ENCODE measurements at regions not wholly inside any gene's neighbourhood (a gene's known extent, or its start where the extent isn't known, plus 50 kb on each side); places are given as distances from the start of the nearest gene placed in this dataset.

DNA sequence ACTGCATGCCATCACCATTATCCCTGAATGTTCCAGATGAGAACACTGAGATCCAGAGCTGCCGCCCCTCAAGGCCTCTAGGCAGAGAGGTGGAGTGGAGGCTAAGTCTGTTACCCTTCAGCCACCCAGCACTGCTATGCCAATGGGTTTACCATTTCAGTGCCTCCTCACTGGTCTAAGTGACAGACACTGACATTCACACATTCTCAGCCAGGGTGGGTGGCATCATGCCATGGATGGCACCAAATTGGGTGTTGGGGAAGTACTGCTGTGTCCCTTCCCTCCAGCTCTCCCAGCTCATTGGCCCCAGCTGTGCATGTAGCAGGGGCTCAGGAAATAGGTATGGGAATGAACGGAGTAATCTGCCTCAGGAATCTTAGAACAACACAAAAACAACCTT lies 96.8 kb upstream of the PLET1 start:
- no peak for DNase-seq

DNA sequence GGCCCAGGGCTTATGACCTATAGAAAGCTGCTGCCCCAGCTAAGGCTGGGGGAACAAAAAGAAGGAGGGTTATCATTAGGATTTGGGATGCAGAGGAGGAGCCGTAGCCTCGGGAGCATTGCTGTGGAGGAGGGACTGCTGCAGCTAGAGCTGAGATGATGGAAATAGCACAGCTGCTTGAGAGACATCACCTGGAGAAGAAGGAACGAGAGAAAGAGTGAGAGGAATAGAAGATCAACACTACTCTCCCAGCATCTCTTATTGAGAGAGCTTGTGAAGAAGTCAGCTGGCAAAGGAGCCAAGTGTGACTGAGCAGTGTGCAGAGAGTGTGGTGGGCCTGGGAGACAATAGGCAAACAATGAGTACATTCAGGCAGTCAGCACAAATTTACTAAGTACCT lies 100.7 kb upstream of the PLET1 start:
- no peak for DNase-seq

DNA sequence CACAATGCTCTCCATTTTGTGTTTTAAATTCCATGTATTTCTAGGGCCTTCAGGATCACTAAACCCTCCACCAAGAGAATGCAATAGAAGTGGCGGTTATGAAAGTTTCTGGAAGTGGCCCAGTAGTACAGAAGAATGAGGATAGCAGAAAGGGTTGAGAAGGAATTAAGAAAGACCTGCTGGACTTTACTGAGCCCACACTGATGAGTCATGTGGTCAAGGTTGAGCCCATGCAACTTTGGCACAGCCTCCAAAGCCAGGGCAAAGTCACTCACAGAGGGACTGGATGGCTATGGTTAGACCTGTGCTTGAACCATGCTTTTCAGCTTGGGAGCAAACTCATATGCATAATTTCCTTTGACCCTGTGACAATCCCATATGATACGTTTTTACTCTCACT lies 102.9 kb upstream of the PLET1 start:
- no peak for DNase-seq

DNA sequence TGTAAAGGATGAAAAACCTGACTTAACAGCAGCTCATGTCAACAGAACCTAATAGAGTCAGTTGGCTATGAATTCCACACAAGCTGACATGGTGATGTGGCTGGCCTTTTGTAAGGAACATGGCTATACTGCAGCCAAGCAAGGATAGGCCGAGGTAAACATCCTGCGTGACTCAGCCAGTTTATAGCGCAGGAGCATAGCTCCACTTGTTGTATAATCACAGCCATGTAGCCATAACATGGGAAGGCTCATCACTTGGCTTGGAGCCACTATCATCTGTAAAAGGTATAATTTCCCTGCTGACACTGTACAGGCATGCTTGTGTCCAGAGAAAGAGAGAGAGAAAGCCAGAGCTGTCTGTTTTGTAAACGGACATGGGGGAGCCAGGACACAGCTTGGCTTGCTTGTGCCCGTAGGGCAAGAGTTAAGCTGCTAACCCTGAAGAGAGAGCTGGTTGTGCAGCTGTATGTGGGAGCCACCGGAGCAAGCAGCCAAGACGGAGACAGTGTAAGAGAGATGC lies 104.4 kb upstream of the PLET1 start:
- DNase-seq = no peak

DNA sequence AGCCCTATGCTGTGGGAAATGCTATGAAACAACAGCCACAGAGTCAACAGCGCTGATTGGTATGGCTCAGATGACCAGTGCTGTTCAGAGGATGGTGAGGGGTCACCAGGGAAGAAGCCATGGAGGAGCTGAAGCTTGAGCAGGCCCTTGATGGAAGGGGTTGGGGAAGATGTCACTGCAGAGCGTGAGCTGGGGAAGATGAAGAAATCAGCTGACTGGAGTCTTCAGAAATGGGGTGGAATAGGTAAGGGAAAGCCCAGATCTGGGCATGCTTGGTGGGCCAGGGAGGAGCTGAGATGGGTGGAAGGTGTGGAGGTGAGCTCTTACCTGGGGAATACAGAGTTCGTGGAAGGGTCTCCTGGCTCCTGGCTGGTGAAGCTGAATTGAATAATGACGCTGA lies 105.4 kb upstream of the PLET1 start:
- DNase-seq = no peak

DNA sequence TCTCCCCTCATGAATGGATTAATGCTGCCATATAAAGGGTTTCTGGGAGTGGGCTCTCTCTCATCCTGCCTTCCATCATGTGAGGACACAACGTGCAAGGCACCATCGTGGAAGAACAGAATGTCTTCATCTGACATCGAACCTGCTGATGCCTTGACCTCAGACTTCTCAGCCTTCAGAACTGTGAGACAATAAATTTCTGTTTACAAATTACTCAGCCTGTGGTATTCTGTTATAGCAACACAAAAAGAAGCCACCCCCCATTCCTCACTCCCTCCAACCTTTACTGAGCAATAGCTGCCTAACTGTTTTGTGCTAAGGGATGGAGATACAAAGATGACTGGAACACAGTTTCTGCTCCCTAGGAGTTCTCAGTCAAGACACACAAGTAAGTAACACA lies 106.1 kb upstream of the PLET1 start:
- no peak for DNase-seq

DNA sequence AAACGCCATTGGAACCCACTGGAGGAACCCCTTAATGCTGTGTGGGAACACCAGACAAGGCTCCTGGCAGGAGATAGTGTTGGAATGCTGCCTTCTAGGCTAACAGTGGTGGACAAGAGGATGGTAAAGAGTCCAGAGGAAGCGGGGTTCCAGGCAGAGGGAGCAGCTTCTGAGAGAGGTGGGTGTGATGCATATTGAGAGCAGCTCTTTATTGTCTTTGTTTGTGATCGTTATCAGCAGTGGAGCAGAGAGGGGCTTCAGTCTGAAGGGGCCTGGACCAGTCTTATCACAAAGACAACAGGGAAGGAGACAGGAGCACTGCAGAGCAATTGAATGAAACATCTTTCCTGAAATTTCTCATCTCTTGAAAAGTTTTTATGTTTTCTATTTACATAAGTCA lies 106.8 kb upstream of the PLET1 start:
- no peak for DNase-seq

DNA sequence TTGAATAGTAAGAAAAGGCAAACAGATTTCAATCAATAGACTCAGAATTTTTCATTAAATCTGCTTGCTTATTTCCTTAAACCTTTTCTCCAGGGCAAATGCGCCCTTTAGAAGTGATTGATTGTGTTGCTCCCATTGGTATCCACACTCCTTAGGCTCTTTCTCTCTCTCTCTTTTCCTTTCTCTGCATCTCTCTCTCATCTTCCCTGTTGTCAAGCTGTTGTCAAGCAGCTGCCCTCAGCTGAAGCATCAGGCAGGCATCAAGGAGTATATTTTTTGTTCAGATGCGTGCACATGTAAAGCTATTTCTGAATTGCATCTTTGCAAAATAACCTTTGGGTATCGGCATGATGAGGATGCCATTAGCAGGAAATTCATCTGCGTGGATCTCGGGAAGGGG lies 107.2 kb upstream of the PLET1 start:
- no peak for DNase-seq

DNA sequence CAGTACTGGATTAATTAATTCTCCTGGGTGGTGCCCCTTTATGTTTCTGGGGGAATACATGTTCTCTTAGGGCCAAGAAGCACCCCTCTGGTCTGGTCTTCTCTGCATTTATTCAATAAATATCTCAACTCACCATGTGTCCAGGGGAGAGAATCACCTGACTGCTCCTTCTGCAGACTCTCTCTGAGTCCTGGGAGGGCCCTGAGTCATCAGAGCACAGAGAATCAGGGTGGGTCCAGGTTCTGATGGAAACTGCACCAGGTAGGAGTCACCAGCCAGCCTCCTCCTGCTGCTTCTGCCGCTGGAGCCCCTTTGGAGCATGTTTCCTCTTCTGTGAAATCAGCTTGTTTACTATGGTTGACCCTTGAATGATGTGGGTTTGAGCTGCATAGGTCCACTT lies 107.7 kb upstream of the PLET1 start:
- DNase-seq = no peak

DNA sequence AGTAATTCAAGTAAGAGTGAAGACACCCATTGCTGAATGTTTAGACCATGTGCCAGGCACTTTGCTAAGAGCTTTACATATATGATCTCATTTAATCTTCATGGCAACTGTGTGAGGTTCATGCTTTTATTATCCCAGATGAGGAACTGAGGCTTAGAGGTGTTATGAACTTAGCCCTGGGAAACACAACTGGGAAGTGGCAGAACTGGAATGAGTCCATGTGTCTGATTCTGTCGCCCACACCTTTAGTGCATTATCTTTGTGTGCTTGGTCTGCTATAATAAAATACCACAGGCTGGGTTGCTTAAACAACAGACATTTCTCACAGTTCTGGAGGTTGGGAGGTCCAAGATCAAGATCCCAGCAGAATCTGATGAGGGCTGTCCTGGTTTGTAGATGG lies 108.7 kb upstream of the PLET1 start:
- DNase-seq = no peak

DNA sequence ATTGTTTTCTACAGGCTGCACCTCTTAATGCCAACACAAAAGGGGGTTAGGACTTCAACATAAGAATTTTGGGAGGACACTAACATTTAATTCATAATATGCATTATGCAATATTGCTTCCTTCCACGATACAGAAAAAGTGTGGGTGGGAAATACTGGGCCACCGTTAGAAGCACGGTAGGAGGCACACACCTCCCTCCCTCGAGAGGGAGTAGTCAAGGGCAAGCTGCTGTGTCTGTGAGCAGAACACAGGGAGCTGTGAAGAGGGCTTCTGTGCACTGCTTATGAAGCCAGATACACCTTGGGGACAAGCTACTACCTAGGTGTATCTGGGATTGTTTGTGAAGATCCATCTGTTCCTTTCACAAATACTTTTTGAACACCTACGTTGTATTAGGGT lies 109.3 kb upstream of the PLET1 start:
- no peak for DNase-seq

DNA sequence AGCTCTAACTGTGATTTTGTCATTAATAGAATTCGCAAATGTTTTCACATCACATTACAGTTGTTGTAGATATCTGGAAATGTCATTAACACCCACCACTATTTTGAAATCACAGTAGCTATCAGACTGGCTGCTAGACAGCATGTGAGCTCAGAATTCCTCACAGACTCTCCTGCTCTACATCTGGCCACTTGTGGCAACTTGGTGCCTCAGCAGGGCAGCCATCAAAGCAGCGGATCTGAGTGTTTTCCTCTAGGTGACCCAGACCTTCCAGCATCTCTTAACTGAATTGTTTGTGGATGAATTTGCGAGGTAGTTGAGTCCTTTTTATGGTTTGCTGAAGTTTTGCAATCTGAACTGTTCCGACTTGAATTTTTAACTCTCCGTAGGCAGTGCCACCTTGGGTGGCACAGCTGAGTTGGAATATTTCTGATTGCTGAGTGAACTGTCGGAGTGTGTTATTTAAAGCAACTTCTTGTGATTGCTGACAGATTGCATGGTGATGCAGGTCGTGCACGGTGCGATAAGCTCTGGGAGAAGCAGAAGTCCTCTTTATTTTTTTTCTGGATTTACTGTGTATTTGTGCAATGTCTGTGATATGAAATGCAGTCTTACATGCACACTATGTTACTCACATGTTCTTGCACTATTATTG lies 114.0 kb upstream of the PLET1 start:
- no peak for DNase-seq

DNA sequence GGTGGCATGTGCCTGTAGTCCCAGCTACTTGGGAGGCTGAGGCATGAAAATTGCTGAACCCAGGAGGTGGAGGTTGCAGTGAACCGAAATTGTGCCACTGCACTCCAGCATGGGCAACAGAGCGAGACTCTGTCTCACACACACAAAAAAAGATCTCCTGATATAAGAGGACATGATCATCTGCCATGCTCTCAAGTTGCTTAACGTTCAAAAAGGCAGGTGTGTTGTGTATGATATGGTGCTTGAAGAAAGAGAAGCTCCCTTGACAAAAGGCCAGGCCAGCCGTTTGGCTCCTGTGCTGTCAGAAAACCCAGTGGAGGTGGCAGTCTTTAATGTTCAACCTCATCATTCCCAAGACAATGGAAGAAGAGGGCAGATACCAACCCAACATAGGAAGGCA lies 117.3 kb upstream of the PLET1 start:
- no peak for DNase-seq

DNA sequence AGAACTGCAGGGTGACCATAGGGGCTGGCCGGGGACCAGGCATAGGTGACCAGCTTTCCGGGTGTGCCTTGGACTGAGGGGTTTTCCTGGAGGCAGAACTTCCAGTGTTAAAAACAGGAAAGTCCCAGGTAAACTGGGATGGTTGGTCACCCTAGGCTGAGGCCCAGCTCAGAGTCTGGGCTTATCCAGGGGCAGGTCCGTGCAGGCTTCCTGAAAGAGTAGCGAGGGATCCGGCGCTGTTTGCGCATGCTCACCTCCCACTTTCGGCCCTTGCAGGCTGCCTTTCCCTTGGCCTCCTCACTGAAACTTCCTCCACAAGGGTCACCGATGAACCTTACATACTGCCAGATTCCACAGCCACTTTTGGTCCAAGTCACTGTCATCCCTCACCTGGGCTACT lies 119.8 kb upstream of the PLET1 start:
- DNase-seq = no peak

DNA sequence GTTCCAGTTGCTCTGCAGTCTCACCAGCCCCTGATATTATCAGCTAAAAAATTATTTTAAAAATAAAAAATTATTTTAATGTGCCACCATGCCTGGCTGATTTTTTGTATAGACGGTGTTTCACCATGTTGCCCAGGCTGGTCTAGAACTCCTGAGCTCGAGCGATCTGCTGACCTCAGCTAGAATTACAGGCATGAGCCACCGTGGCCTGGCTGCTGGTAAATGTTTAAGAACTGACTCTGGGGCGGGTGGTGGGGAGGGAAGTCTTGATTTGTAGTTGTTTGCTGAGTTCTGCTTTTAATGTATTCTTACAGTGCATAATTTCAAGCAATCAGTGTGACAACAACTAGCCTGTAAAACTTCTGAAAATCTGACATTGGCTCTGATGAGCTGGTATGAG lies 120.9 kb upstream of the PLET1 start:
- DNase-seq = no peak

DNA sequence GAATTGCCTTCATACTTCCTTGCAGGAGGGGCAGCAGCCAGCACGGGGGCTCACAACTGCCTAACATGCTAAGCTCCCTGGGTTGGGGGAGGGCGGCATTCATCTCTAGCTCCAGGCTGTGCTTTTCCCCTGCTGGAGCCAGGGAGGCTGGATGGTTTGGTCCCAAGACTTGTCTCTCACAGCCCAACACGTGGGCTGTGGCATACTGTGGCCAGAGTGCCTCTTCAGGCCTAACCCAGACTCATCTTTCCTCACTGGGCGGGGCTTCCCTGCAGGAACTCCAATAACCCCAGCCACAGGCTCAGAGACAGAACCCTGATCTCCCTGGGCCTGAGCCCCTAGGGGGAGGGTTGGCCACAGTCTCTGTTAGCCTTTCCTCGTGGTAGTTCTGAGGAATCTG lies 121.9 kb upstream of the PLET1 start:
- DNase-seq = no peak

DNA sequence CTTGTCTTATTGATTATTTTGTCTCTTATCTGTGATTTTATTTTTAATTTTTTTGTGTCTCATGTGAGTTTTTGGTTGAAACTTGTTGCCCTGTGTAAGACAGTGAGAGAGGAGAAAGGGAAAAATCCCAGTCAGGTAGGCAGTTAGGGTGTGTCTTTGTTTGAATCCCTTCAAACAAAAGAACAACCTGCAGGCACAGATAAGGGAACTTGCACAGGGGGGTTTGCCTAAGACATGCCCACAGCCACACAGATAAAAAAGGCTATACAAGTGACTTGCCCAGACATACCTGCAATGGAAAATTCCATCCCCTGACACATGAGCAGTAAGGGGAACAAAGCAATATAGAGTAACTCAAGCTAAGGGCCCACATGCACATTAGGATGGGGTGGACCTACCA lies 127.8 kb upstream of the PLET1 start:
- no peak for DNase-seq

DNA sequence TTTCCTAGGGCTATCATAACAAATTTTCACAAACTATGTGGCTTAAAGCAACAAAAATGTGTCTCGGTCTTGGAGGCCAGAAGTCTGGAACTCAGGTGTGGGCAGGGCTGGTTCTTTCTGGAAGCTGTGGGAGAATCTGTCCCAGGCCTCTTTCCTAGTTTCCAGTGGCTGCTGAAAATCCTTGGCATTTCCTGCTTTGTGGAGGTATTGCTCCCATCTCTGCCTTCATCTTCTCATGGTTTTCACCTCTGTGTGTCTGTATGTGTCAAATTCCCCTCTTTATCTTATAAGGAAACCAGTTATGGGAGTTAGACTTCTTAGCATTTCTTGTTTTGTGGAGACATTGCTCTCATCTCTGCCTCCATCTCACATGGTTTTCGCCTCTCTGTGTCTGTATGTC lies 130.4 kb upstream of the PLET1 start:
- DNase-seq = no peak

DNA sequence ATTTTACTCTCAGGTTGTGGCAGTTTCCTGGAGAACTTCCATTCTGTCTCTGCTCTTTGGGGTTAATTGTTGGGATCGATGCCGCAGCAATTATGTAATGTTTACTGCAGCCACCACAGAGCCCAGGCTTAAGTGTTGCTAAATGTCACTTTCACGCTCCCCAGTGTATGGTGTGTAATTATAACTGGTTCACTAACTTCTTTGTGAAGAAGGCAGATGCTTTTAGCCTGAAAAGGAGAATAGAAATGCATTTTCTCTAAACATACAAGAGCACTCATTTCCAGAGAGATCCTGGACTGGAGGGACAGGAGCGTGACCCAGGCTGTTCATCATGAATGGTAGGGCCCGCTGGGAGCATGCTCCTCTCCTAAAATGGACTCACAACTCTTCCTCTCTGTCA lies 132.2 kb upstream of the PLET1 start:
- no peak for DNase-seq

DNA sequence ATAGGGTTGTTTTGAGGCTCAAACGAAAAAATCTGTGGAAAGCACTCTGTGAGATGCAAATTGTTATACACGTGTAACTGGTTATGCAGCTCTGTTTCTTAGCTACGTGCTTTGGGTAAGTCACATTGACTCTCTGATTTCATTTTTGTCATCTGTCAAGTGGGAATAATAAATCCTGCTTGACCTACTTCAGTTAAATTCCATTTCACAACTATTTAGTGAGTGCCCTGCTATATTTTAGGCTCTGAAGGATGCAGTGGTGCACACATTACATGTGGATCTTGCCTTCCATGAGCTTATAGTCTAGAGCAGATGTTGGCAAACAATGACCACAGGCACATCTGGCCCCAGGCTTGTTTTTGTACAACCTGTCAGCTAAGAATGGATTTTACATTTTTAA lies 133.6 kb upstream of the PLET1 start:
- DNase-seq = no peak

DNA sequence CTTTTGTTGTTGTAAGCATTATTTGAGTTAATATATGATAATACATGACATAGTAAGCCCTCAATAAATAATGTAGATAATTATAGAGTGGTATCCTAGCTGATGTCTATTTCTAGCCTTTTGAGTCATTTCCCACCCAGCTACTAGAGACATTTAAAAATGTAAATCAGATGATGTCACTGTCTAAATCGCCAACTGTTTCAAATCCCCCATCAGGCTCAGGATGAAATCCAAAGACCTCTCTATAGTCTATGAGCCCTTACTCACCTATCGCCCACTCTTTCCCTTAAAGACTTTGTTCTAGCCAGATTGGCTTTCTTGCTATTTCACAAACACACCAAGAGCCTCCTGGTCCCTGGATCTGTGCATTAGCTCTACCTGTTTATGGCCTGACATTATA lies 135.4 kb upstream of the PLET1 start:
- no peak for DNase-seq

DNA sequence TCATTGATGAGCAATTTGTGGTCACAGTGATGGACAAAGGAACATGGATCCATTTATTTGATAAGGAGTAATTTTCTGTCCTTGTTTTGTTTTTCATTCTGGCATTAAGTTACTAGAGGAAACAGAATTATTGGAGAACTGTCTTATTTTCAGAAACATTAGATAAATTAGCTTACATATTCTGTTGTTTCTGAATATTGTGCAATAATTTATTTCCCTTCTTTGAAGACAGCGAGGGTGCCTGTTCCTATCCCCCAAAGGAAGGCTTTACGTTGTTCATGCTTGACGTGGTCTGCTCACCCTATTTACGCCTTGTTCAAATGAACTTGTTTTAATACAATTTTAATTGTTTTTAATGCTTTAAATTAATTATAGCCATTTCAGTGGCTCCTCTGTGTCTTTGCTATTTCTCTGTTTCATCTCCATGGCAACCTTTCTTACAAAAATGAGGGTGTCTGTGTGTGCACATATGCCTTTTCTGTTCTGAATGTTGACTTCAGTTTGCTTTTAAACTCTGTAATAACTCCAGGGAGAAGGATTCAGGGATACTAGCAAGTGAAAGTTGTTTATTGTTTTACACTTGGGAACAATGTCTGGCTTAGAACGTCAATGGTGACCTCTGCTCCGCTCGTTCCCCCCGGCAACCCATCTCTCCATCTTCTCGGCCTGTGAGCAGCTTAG lies 138.3 kb upstream of the PLET1 start:
- DNase-seq = no peak

DNA sequence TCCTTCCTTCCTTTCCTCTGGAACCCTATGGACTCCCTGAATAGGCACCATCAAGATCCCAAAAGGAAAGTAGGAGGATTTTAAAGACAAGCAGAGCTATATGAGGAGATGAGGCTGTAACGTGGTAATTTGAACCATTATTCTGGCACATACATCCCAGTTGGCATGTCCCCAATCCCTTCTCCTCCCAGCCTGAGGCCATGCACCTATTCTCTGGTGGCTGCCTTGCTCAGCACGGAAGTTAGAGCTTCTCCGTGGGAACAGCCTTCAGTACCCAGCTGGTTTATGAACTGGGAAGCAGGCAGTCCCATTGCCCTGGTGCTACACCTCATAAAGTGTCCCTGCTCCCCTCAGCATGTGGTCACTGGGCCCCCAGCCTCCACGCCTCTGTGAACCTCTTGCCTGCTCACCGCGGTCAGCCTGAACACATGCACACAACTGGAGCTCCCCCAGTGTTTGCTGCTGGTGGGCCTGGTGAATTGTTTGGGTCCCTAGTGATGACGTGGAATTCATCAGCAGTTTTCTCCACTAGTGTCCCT lies 139.9 kb upstream of the PLET1 start:
- DNase-seq = no peak

DNA sequence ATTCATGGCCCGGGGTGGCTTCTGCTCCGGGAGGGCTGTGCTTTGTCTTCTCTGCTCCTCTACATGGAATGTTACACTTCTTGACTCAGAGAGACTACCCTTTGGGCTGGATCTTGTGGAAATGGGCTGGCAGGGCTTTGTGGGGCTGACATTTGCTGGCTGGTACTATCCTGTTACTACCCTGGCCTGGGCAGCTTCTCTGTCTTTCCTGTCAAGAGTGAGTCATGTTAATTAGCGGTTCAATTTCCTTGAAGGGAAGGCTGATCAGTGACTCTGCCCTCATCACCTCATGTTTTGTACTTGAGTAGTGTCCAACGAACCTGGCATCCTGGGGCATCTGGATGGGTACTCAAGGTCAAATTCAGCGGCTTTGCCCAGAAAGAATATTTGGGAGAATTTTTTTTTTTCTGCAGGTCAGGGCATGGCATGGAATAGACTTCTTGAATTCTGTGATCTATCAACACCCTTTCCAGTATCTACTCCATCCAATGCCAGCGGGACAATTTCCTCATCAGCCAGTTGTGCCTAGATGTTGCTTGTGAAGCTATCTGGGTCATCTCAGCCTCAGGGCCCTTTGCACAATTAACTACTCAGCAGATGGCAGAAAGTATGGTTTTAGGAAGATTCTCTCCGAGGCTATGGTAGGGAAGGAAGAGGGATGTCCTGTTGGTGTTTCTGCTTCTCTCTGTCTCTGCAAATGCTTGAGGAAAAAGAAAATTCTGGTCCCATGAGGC lies 140.5 kb upstream of the PLET1 start:
- DNase-seq = no peak
